ENCODE measurements at regions not wholly inside any gene's neighbourhood (a gene's known extent, or its start where the extent isn't known, plus 50 kb on each side); places are given as distances from the start of the nearest gene placed in this dataset.
"Not testable (repeated sequence)": the region's sequence is repeated elsewhere in the genome, so short reads cannot be mapped to it uniquely, and the experiment has no call there.

GRCh38 chr1:234791615-234792014 is 181.6 kb upstream of the IRF2BP2 start:
- H3K79me2 ChIP-seq (ENCODE audit: insufficient read depth); CTCF ChIA-PET; H3K9ac ChIP-seq; H3K4me2 ChIP-seq; H2AFZ ChIP-seq (ENCODE audit: low read depth); POLR2A ChIA-PET; H4K20me1 ChIP-seq (ENCODE audit: insufficient read depth); H3F3A ChIP-seq (replicated peaks; ENCODE audit: insufficient read depth); H3K9me2 ChIP-seq; H3K27ac ChIP-seq (ENCODE audit: low read depth in 2 of 2, low read length in 1 of 2); H3K4me3 ChIP-seq (ENCODE audit: low read depth in 2 of 2, low read length in 1 of 2); DNase-seq; H3K36me3 ChIP-seq (replicated peaks in 1 of 2; ENCODE audit: control insufficient read depth in 1 of 2, insufficient read depth in 2 of 2, low read length in 1 of 2); H3K27me3 ChIP-seq (ENCODE audit: insufficient read depth); H3K4me1 ChIP-seq (ENCODE audit: control insufficient read depth in 1 of 2, insufficient read depth in 2 of 2, low read depth in 1 of 2, low read length in 1 of 2); H3K9me3 ChIP-seq: not testable (repeated sequence)
- 56% methylated on average over 1 of the region's 3 CpGs for WGBS (ENCODE audit: low lambda C conversion rate)

- H3K27ac ChIP-seq (ENCODE audit: low read depth in 2 of 2, low read length in 1 of 2); CTCF ChIA-PET; POLR2A ChIA-PET; H2AFZ ChIP-seq (ENCODE audit: low read depth); H3K4me1 ChIP-seq (ENCODE audit: control insufficient read depth in 1 of 2, insufficient read depth in 2 of 2, low read depth in 1 of 2, low read length in 1 of 2); DNase-seq; H3K9me2 ChIP-seq; H4K20me1 ChIP-seq (ENCODE audit: insufficient read depth); H3K9me3 ChIP-seq; H3F3A ChIP-seq (replicated peaks; ENCODE audit: insufficient read depth); H3K4me3 ChIP-seq (ENCODE audit: low read depth in 2 of 2, low read length in 1 of 2); H3K9ac ChIP-seq; H3K4me2 ChIP-seq; H3K36me3 ChIP-seq (replicated peaks in 1 of 2; ENCODE audit: control insufficient read depth in 1 of 2, insufficient read depth in 2 of 2, low read length in 1 of 2); H3K79me2 ChIP-seq (ENCODE audit: insufficient read depth); H3K27me3 ChIP-seq (ENCODE audit: insufficient read depth): not testable (repeated sequence)
- no CpG with 5 or more reads among the region's 1 CpG for WGBS (ENCODE audit: low lambda C conversion rate)
Observed at GRCh38 chr1:234790333-234790732, 180.4 kb upstream of the IRF2BP2 start.

- H3K4me2 ChIP-seq; H3F3A ChIP-seq (replicated peaks; ENCODE audit: insufficient read depth); POLR2A ChIA-PET; H3K4me1 ChIP-seq (ENCODE audit: control insufficient read depth in 1 of 2, insufficient read depth in 2 of 2, low read depth in 1 of 2, low read length in 1 of 2); H4K20me1 ChIP-seq (ENCODE audit: insufficient read depth); H3K9ac ChIP-seq; H3K79me2 ChIP-seq (ENCODE audit: insufficient read depth); H2AFZ ChIP-seq (ENCODE audit: low read depth); DNase-seq; H3K27me3 ChIP-seq (ENCODE audit: insufficient read depth); H3K36me3 ChIP-seq (replicated peaks in 1 of 2; ENCODE audit: control insufficient read depth in 1 of 2, insufficient read depth in 2 of 2, low read length in 1 of 2); CTCF ChIA-PET; H3K4me3 ChIP-seq (ENCODE audit: low read depth in 2 of 2, low read length in 1 of 2); H3K27ac ChIP-seq (ENCODE audit: low read depth in 2 of 2, low read length in 1 of 2); H3K9me3 ChIP-seq; H3K9me2 ChIP-seq: not testable (repeated sequence)
- 81% methylated on average over 8 of the region's 8 CpGs for WGBS (ENCODE audit: low lambda C conversion rate)
Observed at GRCh38 chr1:234787011-234787584, 177.1 kb upstream of the IRF2BP2 start.

- H3K36me3 ChIP-seq (replicated peaks in 1 of 2; ENCODE audit: control insufficient read depth in 1 of 2, insufficient read depth in 2 of 2, low read length in 1 of 2); H3K4me3 ChIP-seq (ENCODE audit: low read depth in 2 of 2, low read length in 1 of 2); CTCF ChIA-PET; H3K9me2 ChIP-seq; DNase-seq; H4K20me1 ChIP-seq (ENCODE audit: insufficient read depth); H3K9me3 ChIP-seq; POLR2A ChIA-PET; H3K9ac ChIP-seq; H3K4me2 ChIP-seq; H3K79me2 ChIP-seq (ENCODE audit: insufficient read depth); H2AFZ ChIP-seq (ENCODE audit: low read depth); H3K4me1 ChIP-seq (ENCODE audit: control insufficient read depth in 1 of 2, insufficient read depth in 2 of 2, low read depth in 1 of 2, low read length in 1 of 2); H3F3A ChIP-seq (replicated peaks; ENCODE audit: insufficient read depth); H3K27ac ChIP-seq (ENCODE audit: low read depth in 2 of 2, low read length in 1 of 2): not testable (repeated sequence)
- WGBS (ENCODE audit: low lambda C conversion rate), result 92% methylated on average over 4 of the region's 8 CpGs
- peaks cover 18% of the 10 kb centered on the region; the same call in 1 of the 2 replicates for H3K27me3 ChIP-seq (ENCODE audit: insufficient read depth)
Observed at GRCh38 chr1:234785922-234786321, 175.9 kb upstream of the IRF2BP2 start.

- H3K27ac ChIP-seq (ENCODE audit: low read depth in 2 of 2, low read length in 1 of 2); POLR2A ChIA-PET; H3K4me3 ChIP-seq (ENCODE audit: low read depth in 2 of 2, low read length in 1 of 2); H2AFZ ChIP-seq (ENCODE audit: low read depth); H3K4me1 ChIP-seq (ENCODE audit: control insufficient read depth in 1 of 2, insufficient read depth in 2 of 2, low read depth in 1 of 2, low read length in 1 of 2); H3K9ac ChIP-seq; H3F3A ChIP-seq (replicated peaks; ENCODE audit: insufficient read depth); H3K9me3 ChIP-seq; H3K9me2 ChIP-seq; H3K36me3 ChIP-seq (replicated peaks in 1 of 2; ENCODE audit: control insufficient read depth in 1 of 2, insufficient read depth in 2 of 2, low read length in 1 of 2); H3K79me2 ChIP-seq (ENCODE audit: insufficient read depth); H3K4me2 ChIP-seq; DNase-seq; H4K20me1 ChIP-seq (ENCODE audit: insufficient read depth); CTCF ChIA-PET: not testable (repeated sequence)
- WGBS (ENCODE audit: low lambda C conversion rate), result 81% methylated on average over 9 of the region's 9 CpGs
- H3K27me3 ChIP-seq (ENCODE audit: insufficient read depth), result peaks cover 23% of the 10 kb centered on the region; the same call in 1 of the 2 replicates
Observed at GRCh38 chr1:234785471-234785919, 175.5 kb upstream of the IRF2BP2 start.

- H3F3A ChIP-seq (replicated peaks; ENCODE audit: insufficient read depth); POLR2A ChIA-PET; H2AFZ ChIP-seq (ENCODE audit: low read depth); H3K27ac ChIP-seq (ENCODE audit: low read depth in 2 of 2, low read length in 1 of 2); CTCF ChIA-PET; H3K4me1 ChIP-seq (ENCODE audit: control insufficient read depth in 1 of 2, insufficient read depth in 2 of 2, low read depth in 1 of 2, low read length in 1 of 2); H3K36me3 ChIP-seq (replicated peaks in 1 of 2; ENCODE audit: control insufficient read depth in 1 of 2, insufficient read depth in 2 of 2, low read length in 1 of 2); H3K4me2 ChIP-seq; H3K9ac ChIP-seq; H3K9me3 ChIP-seq; H3K79me2 ChIP-seq (ENCODE audit: insufficient read depth); H3K4me3 ChIP-seq (ENCODE audit: low read depth in 2 of 2, low read length in 1 of 2); H4K20me1 ChIP-seq (ENCODE audit: insufficient read depth); H3K9me2 ChIP-seq; DNase-seq: not testable (repeated sequence)
- 100% methylated on average over 2 of the region's 2 CpGs for WGBS (ENCODE audit: low lambda C conversion rate)
- H3K27me3 ChIP-seq (ENCODE audit: insufficient read depth), result peaks cover 35% of the 10 kb centered on the region
Observed at GRCh38 chr1:234784108-234784507, 174.1 kb upstream of the IRF2BP2 start.

Data from SK-N-SH (cell line).